ENCODE measurements at regions not wholly inside any gene's neighbourhood (a gene's known extent, or its start where the extent isn't known, plus 50 kb on each side); places are given as distances from the start of the nearest gene placed in this dataset.

- TF ChIP-seq CTCF (IDR thresholded peaks at IDR 0.05; ENCODE audit: extremely low read depth in 1 of 2, insufficient read depth in 1 of 2, low read depth in 1 of 2, low read length in 2 of 2) (no peak), FOS (IDR thresholded peaks at IDR 0.05; ENCODE audit: borderline replicate concordance, insufficient read depth, low read length) (no peak), MYC (IDR thresholded peaks at IDR 0.05; ENCODE audit: low read depth, low read length) (no peak), POLR2A (IDR thresholded peaks at IDR 0.05; ENCODE audit: low read depth, low read length) (no peak), POLR2AphosphoS5 (IDR thresholded peaks at IDR 0.05; ENCODE audit: insufficient read depth, low read depth, low read length) (no peak), JUN (IDR thresholded peaks at IDR 0.05; ENCODE audit: borderline replicate concordance, insufficient read depth, insufficient read length, low read depth) (no peak)
- TF ChIP-seq, protein P1, sequence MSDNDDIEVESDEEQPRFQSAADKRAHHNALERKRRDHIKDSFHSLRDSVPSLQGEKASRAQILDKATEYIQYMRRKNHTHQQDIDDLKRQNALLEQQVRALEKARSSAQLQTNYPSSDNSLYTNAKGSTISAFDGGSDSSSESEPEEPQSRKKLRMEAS (IDR thresholded peaks at IDR 0.05; ENCODE audit: insufficient read depth, insufficient read length) = no peak
These were observed 499.8 kb downstream of the LIG4 start for GRCh38 chr13:107715496-107715895.
